ENCODE measurements at regions not wholly inside any gene's neighbourhood (a gene's known extent, or its start where the extent isn't known, plus 50 kb on each side); places are given as distances from the start of the nearest gene placed in this dataset.
"Not testable (repeated sequence)": the region's sequence is repeated elsewhere in the genome, so short reads cannot be mapped to it uniquely, and the experiment has no call there.

- DNase-seq (ENCODE audit: low read depth, low spot score) = no peak
- in situ Hi-C loops (cut with HindIII; ENCODE audit: low pct_unique_long_range_greater_than_20kb, low sequenced_read_pairs) = no loop called here
Observed at GRCh38 chr2:133624551-133624950, 56.3 kb upstream of the NCKAP5 start.

GRCh38 chr2:133627741-133628140 is 59.5 kb upstream of the NCKAP5 start:
- in situ Hi-C loops (cut with HindIII; ENCODE audit: low pct_unique_long_range_greater_than_20kb, low sequenced_read_pairs) = no loop called here

GRCh38 chr2:133633309-133633708 is 65.0 kb upstream of the NCKAP5 start:
- DNase-seq (ENCODE audit: low read depth, low spot score) = no peak
- in situ Hi-C loops (cut with HindIII; ENCODE audit: low pct_unique_long_range_greater_than_20kb, low sequenced_read_pairs) = no loop called here

More at GRCh38 chr2:133627741-133628140, 59.5 kb upstream of the NCKAP5 start:
- peak; percentile 97 for DNase-seq (ENCODE audit: low read depth, low spot score)

GRCh38 chr2:133633881-133634409 is 65.7 kb upstream of the NCKAP5 start:
- no peak for DNase-seq (ENCODE audit: low read depth, low spot score)
- in situ Hi-C loops (cut with HindIII; ENCODE audit: low pct_unique_long_range_greater_than_20kb, low sequenced_read_pairs) = no loop called here

GRCh38 chr2:133635131-133635530 is 66.9 kb upstream of the NCKAP5 start:
- no peak for DNase-seq (ENCODE audit: low read depth, low spot score)
- in situ Hi-C loops (cut with HindIII; ENCODE audit: low pct_unique_long_range_greater_than_20kb, low sequenced_read_pairs) = no loop called here

GRCh38 chr2:133636287-133636686 is 68.0 kb upstream of the NCKAP5 start:
- no peak for DNase-seq (ENCODE audit: low read depth, low spot score)
- in situ Hi-C loops (cut with HindIII; ENCODE audit: low pct_unique_long_range_greater_than_20kb, low sequenced_read_pairs) = no loop called here

- in situ Hi-C loops (cut with HindIII; ENCODE audit: low pct_unique_long_range_greater_than_20kb, low sequenced_read_pairs) = no loop called here
Observed at GRCh38 chr2:133640103-133640502, 71.8 kb upstream of the NCKAP5 start.

GRCh38 chr2:133641497-133641896 is 73.2 kb upstream of the NCKAP5 start:
- DNase-seq (ENCODE audit: low read depth, low spot score) = peak; percentile 91
- in situ Hi-C loops (cut with HindIII; ENCODE audit: low pct_unique_long_range_greater_than_20kb, low sequenced_read_pairs) = no loop called here

More at GRCh38 chr2:133640103-133640502, 71.8 kb upstream of the NCKAP5 start:
- no peak for DNase-seq (ENCODE audit: low read depth, low spot score)

GRCh38 chr2:133641942-133642725 is 73.9 kb upstream of the NCKAP5 start:
- no peak for DNase-seq (ENCODE audit: low read depth, low spot score)
- in situ Hi-C loops (cut with HindIII; ENCODE audit: low pct_unique_long_range_greater_than_20kb, low sequenced_read_pairs) = no loop called here

GRCh38 chr2:133642791-133643191 is 74.5 kb upstream of the NCKAP5 start:
- in situ Hi-C loops (cut with HindIII; ENCODE audit: low pct_unique_long_range_greater_than_20kb, low sequenced_read_pairs) = no loop called here
- peak; percentile 76 for DNase-seq (ENCODE audit: low read depth, low spot score)

- in situ Hi-C loops (cut with HindIII; ENCODE audit: low pct_unique_long_range_greater_than_20kb, low sequenced_read_pairs) = no loop called here
- no peak for DNase-seq (ENCODE audit: low read depth, low spot score)
Observed at GRCh38 chr2:133643863-133644262, 75.6 kb upstream of the NCKAP5 start.

GRCh38 chr2:133644846-133645245 is 76.6 kb upstream of the NCKAP5 start:
- in situ Hi-C loops (cut with HindIII; ENCODE audit: low pct_unique_long_range_greater_than_20kb, low sequenced_read_pairs) = no loop called here
- DNase-seq (ENCODE audit: low read depth, low spot score) = no peak

GRCh38 chr2:133647386-133647785 is 79.1 kb upstream of the NCKAP5 start:
- in situ Hi-C loops (cut with HindIII; ENCODE audit: low pct_unique_long_range_greater_than_20kb, low sequenced_read_pairs); DNase-seq (ENCODE audit: low read depth, low spot score): not testable (repeated sequence)

- in situ Hi-C loops (cut with HindIII; ENCODE audit: low pct_unique_long_range_greater_than_20kb, low sequenced_read_pairs) = no loop called here
- no peak for DNase-seq (ENCODE audit: low read depth, low spot score)
Observed at GRCh38 chr2:133651861-133652260, 83.6 kb upstream of the NCKAP5 start.

GRCh38 chr2:133652398-133652797 is 84.1 kb upstream of the NCKAP5 start:
- in situ Hi-C loops (cut with HindIII; ENCODE audit: low pct_unique_long_range_greater_than_20kb, low sequenced_read_pairs) = no loop called here

GRCh38 chr2:133653056-133653455 is 84.8 kb upstream of the NCKAP5 start:
- DNase-seq (ENCODE audit: low read depth, low spot score) = no peak
- in situ Hi-C loops (cut with HindIII; ENCODE audit: low pct_unique_long_range_greater_than_20kb, low sequenced_read_pairs) = no loop called here

More at GRCh38 chr2:133652398-133652797, 84.1 kb upstream of the NCKAP5 start:
- DNase-seq (ENCODE audit: low read depth, low spot score) = no peak

GRCh38 chr2:133654949-133655348 is 86.7 kb upstream of the NCKAP5 start:
- in situ Hi-C loops (cut with HindIII; ENCODE audit: low pct_unique_long_range_greater_than_20kb, low sequenced_read_pairs) = no loop called here
- no peak for DNase-seq (ENCODE audit: low read depth, low spot score)

- in situ Hi-C loops (cut with HindIII; ENCODE audit: low pct_unique_long_range_greater_than_20kb, low sequenced_read_pairs) = no loop called here
- no peak for DNase-seq (ENCODE audit: low read depth, low spot score)
Observed at GRCh38 chr2:133655610-133656009, 87.3 kb upstream of the NCKAP5 start.

- in situ Hi-C loops (cut with HindIII; ENCODE audit: low pct_unique_long_range_greater_than_20kb, low sequenced_read_pairs) = no loop called here
- no peak for DNase-seq (ENCODE audit: low read depth, low spot score)
Observed at GRCh38 chr2:133657591-133657990, 89.3 kb upstream of the NCKAP5 start.

Measured in SK-MEL-5 (cell line).